Vagina (tissue), 2 donors: ENCODE measurements at regions not wholly inside any gene's neighbourhood (a gene's known extent, or its start where the extent isn't known, plus 50 kb on each side); places are given as distances from the start of the nearest gene placed in this dataset.
"Not testable (repeated sequence)": the region's sequence is repeated elsewhere in the genome, so short reads cannot be mapped to it uniquely, and the experiment has no call there.

Experiments used
- CTCF ChIP-seq, 3 experiments: fragments of 450-650 bp in 2 of 3; fragments of 200-600 bp in 1 of 3; sonication (generic) in 1 of 3; IDR thresholded peaks; one replicate each; pipeline ENCODE4 v1.5.1; 2017 to 2019; ENCODE audit warnings: antibody characterized with exemption in 3 of 3, mild to moderate bottlenecking in 2 of 3, moderate library complexity in 2 of 3
- POLR2A ChIP-seq, 2 donors: fragments of 450-650 bp; IDR thresholded peaks; one replicate each; pipeline ENCODE4 v1.6.1; 2017; ENCODE audit warnings: antibody characterized with exemption in 2 of 2, mild to moderate bottlenecking in 2 of 2, moderate library complexity in 2 of 2
- POLR2AphosphoS5 ChIP-seq, 2 donors: sonication (generic); formaldehyde crosslinking; IDR thresholded peaks; one replicate each; pipeline ENCODE4 v1.9.0; 2017; ENCODE audit warnings: antibody characterized with exemption in 2 of 2, mild to moderate bottlenecking in 2 of 2, low read depth in 1 of 2; ENCODE audit not compliant: insufficient read depth in 1 of 2

GRCh38 chr17:54639426-54639825, 261.2 kb upstream of the TOM1L1 start:
- TF ChIP-seq POLR2A (IDR thresholded peaks at IDR 0.05); CTCF (IDR thresholded peaks at IDR 0.05); POLR2AphosphoS5 (IDR thresholded peaks at IDR 0.05; ENCODE audit: insufficient read depth in 1 of 2, low read depth in 1 of 2): not testable (repeated sequence)
